ENCODE measurements at regions not wholly inside any gene's neighbourhood (a gene's known extent, or its start where the extent isn't known, plus 50 kb on each side); places are given as distances from the start of the nearest gene placed in this dataset.

GRCh38 chr9:18394847-18395351 lies 79.1 kb upstream of the ADAMTSL1 start:
- TF ChIP-seq, protein P1, sequence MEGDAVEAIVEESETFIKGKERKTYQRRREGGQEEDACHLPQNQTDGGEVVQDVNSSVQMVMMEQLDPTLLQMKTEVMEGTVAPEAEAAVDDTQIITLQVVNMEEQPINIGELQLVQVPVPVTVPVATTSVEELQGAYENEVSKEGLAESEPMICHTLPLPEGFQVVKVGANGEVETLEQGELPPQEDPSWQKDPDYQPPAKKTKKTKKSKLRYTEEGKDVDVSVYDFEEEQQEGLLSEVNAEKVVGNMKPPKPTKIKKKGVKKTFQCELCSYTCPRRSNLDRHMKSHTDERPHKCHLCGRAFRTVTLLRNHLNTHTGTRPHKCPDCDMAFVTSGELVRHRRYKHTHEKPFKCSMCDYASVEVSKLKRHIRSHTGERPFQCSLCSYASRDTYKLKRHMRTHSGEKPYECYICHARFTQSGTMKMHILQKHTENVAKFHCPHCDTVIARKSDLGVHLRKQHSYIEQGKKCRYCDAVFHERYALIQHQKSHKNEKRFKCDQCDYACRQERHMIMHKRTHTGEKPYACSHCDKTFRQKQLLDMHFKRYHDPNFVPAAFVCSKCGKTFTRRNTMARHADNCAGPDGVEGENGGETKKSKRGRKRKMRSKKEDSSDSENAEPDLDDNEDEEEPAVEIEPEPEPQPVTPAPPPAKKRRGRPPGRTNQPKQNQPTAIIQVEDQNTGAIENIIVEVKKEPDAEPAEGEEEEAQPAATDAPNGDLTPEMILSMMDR (IDR thresholded peaks at IDR 0.05) = no peak
- TF ChIP-seq POLR2A (IDR thresholded peaks at IDR 0.05) = no peak
